ENCODE measurements at regions not wholly inside any gene's neighbourhood (a gene's known extent, or its start where the extent isn't known, plus 50 kb on each side); places are given as distances from the start of the nearest gene placed in this dataset.

DNA sequence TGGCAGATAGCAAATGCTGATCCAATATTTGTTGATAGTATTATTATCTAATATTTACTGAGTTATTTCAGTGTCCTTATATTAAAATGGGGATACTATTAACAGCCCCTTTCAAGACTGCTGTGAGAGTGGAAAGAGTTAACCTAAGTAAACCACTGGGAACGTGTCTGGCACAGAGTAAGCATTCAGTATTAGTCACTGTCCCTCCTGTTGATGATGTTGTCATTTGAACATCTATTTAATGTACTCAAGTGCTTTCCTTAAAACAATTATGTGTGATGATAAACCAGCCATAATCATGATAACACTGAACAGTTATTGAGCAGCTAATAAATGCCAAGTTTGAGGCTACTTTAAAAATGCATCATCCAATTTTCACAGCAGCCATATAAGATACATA lies 135.7 kb upstream of the XYLT1 start:
- TF ChIP-seq, protein P1, sequence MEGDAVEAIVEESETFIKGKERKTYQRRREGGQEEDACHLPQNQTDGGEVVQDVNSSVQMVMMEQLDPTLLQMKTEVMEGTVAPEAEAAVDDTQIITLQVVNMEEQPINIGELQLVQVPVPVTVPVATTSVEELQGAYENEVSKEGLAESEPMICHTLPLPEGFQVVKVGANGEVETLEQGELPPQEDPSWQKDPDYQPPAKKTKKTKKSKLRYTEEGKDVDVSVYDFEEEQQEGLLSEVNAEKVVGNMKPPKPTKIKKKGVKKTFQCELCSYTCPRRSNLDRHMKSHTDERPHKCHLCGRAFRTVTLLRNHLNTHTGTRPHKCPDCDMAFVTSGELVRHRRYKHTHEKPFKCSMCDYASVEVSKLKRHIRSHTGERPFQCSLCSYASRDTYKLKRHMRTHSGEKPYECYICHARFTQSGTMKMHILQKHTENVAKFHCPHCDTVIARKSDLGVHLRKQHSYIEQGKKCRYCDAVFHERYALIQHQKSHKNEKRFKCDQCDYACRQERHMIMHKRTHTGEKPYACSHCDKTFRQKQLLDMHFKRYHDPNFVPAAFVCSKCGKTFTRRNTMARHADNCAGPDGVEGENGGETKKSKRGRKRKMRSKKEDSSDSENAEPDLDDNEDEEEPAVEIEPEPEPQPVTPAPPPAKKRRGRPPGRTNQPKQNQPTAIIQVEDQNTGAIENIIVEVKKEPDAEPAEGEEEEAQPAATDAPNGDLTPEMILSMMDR (IDR thresholded peaks at IDR 0.05), result no peak
- no peak for TF ChIP-seq POLR2A (IDR thresholded peaks at IDR 0.05)
